Muscle layer of colon (tissue), 2 donors: ENCODE measurements at regions not wholly inside any gene's neighbourhood (a gene's known extent, or its start where the extent isn't known, plus 50 kb on each side); places are given as distances from the start of the nearest gene placed in this dataset.

ENCODE experiments used
- H3K27ac ChIP-seq: one replicate; pipeline ENCODE4 v1.7.0; 2013; ENCODE audit warnings: low read depth, mild to moderate bottlenecking, low read length, moderate library complexity
- H3K27me3 ChIP-seq, 2 donors: one replicate each; pipeline ENCODE4 v1.7.0; 2013; ENCODE audit warnings: low read length in 2 of 2, mild to moderate bottlenecking in 2 of 2; ENCODE audit not compliant: insufficient read depth in 2 of 2, control insufficient read depth in 1 of 2
- H3K36me3 ChIP-seq: one replicate; pipeline ENCODE4 v1.7.0; 2013; ENCODE audit warnings: mild to moderate bottlenecking, low read length; ENCODE audit not compliant: insufficient read depth
- H3K4me1 ChIP-seq: one replicate; pipeline ENCODE4 v1.7.0; 2013; ENCODE audit warnings: mild to moderate bottlenecking, low read length; ENCODE audit not compliant: insufficient read depth
- H3K4me3 ChIP-seq, 2 donors: one replicate each; pipeline ENCODE4 v1.7.0; 2013; ENCODE audit warnings: low read length in 2 of 2, low read depth in 1 of 2, mild to moderate bottlenecking in 1 of 2, moderate library complexity in 1 of 2
- H3K9ac ChIP-seq: one replicate; pipeline ENCODE4 v1.7.0; 2013; ENCODE audit warnings: low read length
- H3K9me3 ChIP-seq: one replicate; pipeline ENCODE4 v1.7.0; 2013; ENCODE audit warnings: mild to moderate bottlenecking, low read length
- donor health status: abdominal sarcoma.
- donor health status: Adenocarcinoma of cecum.

- Histone ChIP-seq H3K27me3 (no peaks in the 10 kb centered on the region), H3K27ac (no peak overlapping the region), H3K9ac (no peak overlapping the region), H3K4me3 (no peak overlapping the region), H3K36me3 (no peaks in the 10 kb centered on the region), H3K4me1 (no peaks in the 10 kb centered on the region), H3K9me3 (no peaks in the 10 kb centered on the region)
Measured at GRCh38 chr4:13316354-13316753, 167.8 kb downstream of the RAB28 start.

GRCh38 chr4:13313856-13314255 is 170.3 kb downstream of the RAB28 start:
- H3K27ac ChIP-seq: no peak overlapping the region
- H3K36me3 ChIP-seq: no peaks in the 10 kb centered on the region
- no peaks in the 10 kb centered on the region for H3K9me3 ChIP-seq
- no peaks in the 10 kb centered on the region for H3K27me3 ChIP-seq
- no peak overlapping the region for H3K4me3 ChIP-seq
- H3K4me1 ChIP-seq: no peaks in the 10 kb centered on the region
- no peak overlapping the region for H3K9ac ChIP-seq

DNA sequence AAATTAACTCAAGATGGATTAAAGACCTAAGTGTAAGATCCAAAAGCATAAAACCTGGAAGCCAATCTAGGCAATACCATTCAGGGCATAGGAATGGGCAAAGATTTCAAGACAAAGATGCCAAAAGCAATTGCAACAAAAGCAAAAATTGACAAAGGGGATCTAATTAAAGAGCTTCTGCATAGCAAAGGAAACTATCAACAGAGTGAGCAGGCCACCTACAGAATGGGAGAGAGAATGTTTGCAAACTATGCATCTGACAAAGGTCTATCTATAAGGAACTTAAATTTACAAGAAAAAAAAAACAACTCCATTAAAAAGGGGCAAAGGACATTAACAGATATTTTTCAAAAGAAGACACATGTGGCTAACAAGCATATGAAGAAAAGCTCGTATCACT is 171.9 kb downstream of the RAB28 start:
- Histone ChIP-seq H3K4me1 (no peaks in the 10 kb centered on the region), H3K9me3 (no peaks in the 10 kb centered on the region), H3K27ac (no peak overlapping the region), H3K4me3 (no peak overlapping the region), H3K36me3 (no peaks in the 10 kb centered on the region), H3K27me3 (no peaks in the 10 kb centered on the region), H3K9ac (no peak overlapping the region)

GRCh38 chr4:13309751-13310150 is 174.4 kb downstream of the RAB28 start:
- Histone ChIP-seq H3K27me3 (no peaks in the 10 kb centered on the region), H3K27ac (no peak overlapping the region), H3K4me1 (no peaks in the 10 kb centered on the region), H3K9ac (no peak overlapping the region), H3K4me3 (no peak overlapping the region), H3K9me3 (no peaks in the 10 kb centered on the region), H3K36me3 (no peaks in the 10 kb centered on the region)

DNA sequence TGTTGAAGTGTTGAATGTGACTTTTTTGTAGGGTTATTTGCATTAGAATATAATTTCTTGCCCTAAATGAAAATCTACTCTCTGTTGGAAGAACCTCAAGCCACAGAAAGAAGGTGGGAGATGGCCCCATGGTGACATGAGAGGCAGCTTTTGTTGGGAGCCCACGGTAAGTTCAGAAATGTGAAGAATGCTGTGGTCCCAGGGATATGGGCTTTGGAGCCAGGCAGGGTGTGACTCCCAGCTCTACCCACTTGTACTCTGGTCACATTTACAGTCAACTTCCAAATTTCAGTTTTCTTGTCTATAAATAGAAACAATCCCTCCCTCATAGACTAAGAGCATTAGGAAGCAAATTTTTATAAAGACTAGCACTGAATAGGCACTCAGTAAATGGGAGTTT is 177.8 kb downstream of the RAB28 start:
- H3K4me3 ChIP-seq: no peak overlapping the region
- peaks cover 5% of the 10 kb centered on the region for H3K4me1 ChIP-seq
- no peak overlapping the region for H3K9ac ChIP-seq
- no peaks in the 10 kb centered on the region for H3K36me3 ChIP-seq
- no peaks in the 10 kb centered on the region for H3K9me3 ChIP-seq
- H3K27ac ChIP-seq: no peak overlapping the region
- no peaks in the 10 kb centered on the region for H3K27me3 ChIP-seq

- H3K9ac ChIP-seq: no peak overlapping the region
- H3K27me3 ChIP-seq: no peaks in the 10 kb centered on the region
- no peaks in the 10 kb centered on the region for H3K9me3 ChIP-seq
- peaks cover 20% of the 10 kb centered on the region for H3K4me1 ChIP-seq
- no peak overlapping the region for H3K27ac ChIP-seq
- no peak overlapping the region for H3K4me3 ChIP-seq
- no peaks in the 10 kb centered on the region for H3K36me3 ChIP-seq
Measured at GRCh38 chr4:13302876-13303275, 181.3 kb downstream of the RAB28 start.

DNA sequence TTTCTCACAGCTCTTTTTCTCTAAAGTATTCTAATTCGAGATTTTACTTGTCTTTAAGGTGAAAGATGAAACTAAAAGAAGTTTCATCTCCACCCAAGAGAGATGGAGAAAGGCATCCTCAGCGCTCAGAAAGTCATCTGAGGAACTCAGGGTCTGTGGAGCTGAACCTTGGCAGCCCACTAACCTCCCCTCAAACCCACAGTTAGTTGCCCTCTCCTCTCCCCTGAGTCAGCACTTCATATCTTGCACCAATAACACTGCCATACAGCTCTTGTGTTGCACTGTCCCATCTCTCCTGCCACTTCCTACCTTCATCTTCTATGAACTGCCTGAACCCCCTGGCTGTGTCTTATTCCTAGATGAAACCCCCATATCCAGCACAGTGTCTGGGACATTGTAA is 184.8 kb downstream of the RAB28 start:
- Histone ChIP-seq H3K9ac (no peak overlapping the region), H3K4me1 (peaks cover 32% of the 10 kb centered on the region), H3K36me3 (no peaks in the 10 kb centered on the region), H3K27me3 (no peaks in the 10 kb centered on the region), H3K4me3 (peak overlapping the region in 1 of 2 donors; percentile 48), H3K27ac (peak overlapping the region; percentile 75), H3K9me3 (peaks cover 8% of the 10 kb centered on the region)

DNA sequence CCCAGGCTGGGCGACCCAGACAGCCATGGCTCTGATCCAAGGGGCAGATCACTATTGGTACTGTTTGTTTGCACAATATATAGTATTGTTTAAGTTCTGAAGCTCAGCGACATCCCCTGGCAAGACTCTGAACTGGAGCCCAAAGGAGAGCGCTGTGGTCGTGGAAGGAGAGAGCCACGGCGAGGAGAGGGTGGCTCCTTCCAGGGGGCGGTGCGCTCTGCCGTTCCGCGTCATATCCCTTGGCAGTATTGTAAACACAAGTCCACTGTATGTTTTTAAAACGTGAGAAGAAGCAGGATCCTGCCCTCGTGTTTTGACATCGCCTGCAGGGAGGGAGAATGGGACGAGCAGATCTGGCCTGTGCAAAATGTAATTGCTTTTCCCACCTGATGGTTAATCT is 185.5 kb downstream of the RAB28 start:
- Histone ChIP-seq H3K36me3 (no peaks in the 10 kb centered on the region), H3K4me3 (peak overlapping the region in 1 of 2 donors; percentile 48), H3K9me3 (peaks cover 8% of the 10 kb centered on the region), H3K27ac (peak overlapping the region; percentile 82), H3K4me1 (peaks cover 32% of the 10 kb centered on the region), H3K27me3 (no peaks in the 10 kb centered on the region), H3K9ac (peak overlapping the region; percentile 35)

GRCh38 chr4:13296986-13297385 is 187.2 kb downstream of the RAB28 start:
- peaks cover 33% of the 10 kb centered on the region for H3K4me1 ChIP-seq
- H3K36me3 ChIP-seq: no peaks in the 10 kb centered on the region
- H3K4me3 ChIP-seq: no peak overlapping the region
- no peaks in the 10 kb centered on the region for H3K27me3 ChIP-seq
- no peak overlapping the region for H3K9ac ChIP-seq
- no peak overlapping the region for H3K27ac ChIP-seq
- H3K9me3 ChIP-seq: peaks cover 8% of the 10 kb centered on the region

- Histone ChIP-seq H3K4me3 (no peak overlapping the region), H3K9ac (no peak overlapping the region), H3K9me3 (peaks cover 8% of the 10 kb centered on the region), H3K36me3 (no peaks in the 10 kb centered on the region), H3K27me3 (no peaks in the 10 kb centered on the region), H3K4me1 (peaks cover 42% of the 10 kb centered on the region), H3K27ac (peak overlapping the region; percentile 32)
Measured at GRCh38 chr4:13294961-13295605, 189.1 kb downstream of the RAB28 start.

DNA sequence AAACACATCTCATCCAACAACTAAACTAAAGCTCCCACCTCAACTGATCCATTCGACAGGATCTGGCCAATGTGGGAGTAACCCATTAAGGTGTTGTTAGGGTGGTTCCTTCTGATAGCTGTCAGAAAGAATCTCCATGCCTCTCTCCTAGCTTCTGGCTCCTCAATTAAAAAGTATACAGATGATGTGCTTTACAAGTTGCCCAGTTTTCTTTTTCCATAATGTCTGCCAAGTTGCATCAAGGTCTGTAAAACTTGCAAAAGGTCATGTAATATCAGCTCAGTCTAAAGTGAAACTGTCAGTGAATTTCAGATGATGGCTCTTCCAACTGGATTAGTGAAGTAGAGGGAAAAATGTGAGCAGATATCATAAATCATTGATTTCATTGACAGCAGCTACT is 191.8 kb downstream of the RAB28 start:
- no peak overlapping the region for H3K4me3 ChIP-seq
- no peak overlapping the region for H3K27ac ChIP-seq
- peaks cover 29% of the 10 kb centered on the region for H3K4me1 ChIP-seq
- H3K9ac ChIP-seq: no peak overlapping the region
- H3K36me3 ChIP-seq: no peaks in the 10 kb centered on the region
- peaks cover 10% of the 10 kb centered on the region for H3K9me3 ChIP-seq
- no peaks in the 10 kb centered on the region for H3K27me3 ChIP-seq

GRCh38 chr4:13289391-13289790 is 194.7 kb downstream of the RAB28 start:
- H3K4me3 ChIP-seq: no peak overlapping the region
- H3K27me3 ChIP-seq: no peaks in the 10 kb centered on the region
- peaks cover 3% of the 10 kb centered on the region for H3K9me3 ChIP-seq
- H3K27ac ChIP-seq: no peak overlapping the region
- H3K4me1 ChIP-seq: peaks cover 17% of the 10 kb centered on the region
- H3K9ac ChIP-seq: no peak overlapping the region
- no peaks in the 10 kb centered on the region for H3K36me3 ChIP-seq
